ENCODE measurements at regions not wholly inside any gene's neighbourhood (a gene's known extent, or its start where the extent isn't known, plus 50 kb on each side); places are given as distances from the start of the nearest gene placed in this dataset.

GRCh38 chr15:81572190-81572589 is 198.2 kb upstream of the TMC3 start:
- TF ChIP-seq CTCF (IDR thresholded peaks at IDR 0.05 in 2 of 3, conservative IDR thresholded peaks at IDR 0.05 in 1 of 3; ENCODE audit: insufficient read depth in 2 of 3, low read depth in 1 of 3, low read length in 3 of 3) (no peak), TRIM28 (IDR thresholded peaks at IDR 0.05) (no peak), SIN3A (IDR thresholded peaks at IDR 0.05; ENCODE audit: borderline replicate concordance in 2 of 2, control insufficient read depth in 1 of 2, low read depth in 2 of 2, low read length in 2 of 2) (no peak), ZNF512 (tag; IDR thresholded peaks at IDR 0.05) (no peak), TAF1 (IDR thresholded peaks at IDR 0.05; ENCODE audit: control insufficient read depth, extremely low read depth, insufficient read depth, low read length, severe bottlenecking) (no peak), ZNF232 (CRISPR knock-in tag; IDR thresholded peaks at IDR 0.05) (no peak), RBM22 (IDR thresholded peaks at IDR 0.05; ENCODE audit: low read depth, low read length, poor library complexity, severe bottlenecking) (no peak), FOXM1 (IDR thresholded peaks at IDR 0.05; ENCODE audit: low read depth) (no peak), FOXM1 (CRISPR knock-in tag; IDR thresholded peaks at IDR 0.05; ENCODE audit: low read depth) (no peak), ETS1 (conservative IDR thresholded peaks at IDR 0.05; ENCODE audit: control insufficient read depth, low read depth, low read length) (no peak), ZNF274 (IDR thresholded peaks at IDR 0.05; ENCODE audit: borderline replicate concordance, low read depth, low read length) (no peak), FOXP4 (CRISPR knock-in tag; IDR thresholded peaks at IDR 0.05; ENCODE audit: borderline replicate concordance) (no peak)
